ENCODE measurements at regions not wholly inside any gene's neighbourhood (a gene's known extent, or its start where the extent isn't known, plus 50 kb on each side); places are given as distances from the start of the nearest gene placed in this dataset.
"Not testable (repeated sequence)": the region's sequence is repeated elsewhere in the genome, so short reads cannot be mapped to it uniquely, and the experiment has no call there.

- no peak for DNase-seq
Observed at GRCh38 chr3:17820704-17821103, 78.3 kb upstream of the TBC1D5 start.

- DNase-seq = no peak
Observed at GRCh38 chr3:17820275-17820674, 77.8 kb upstream of the TBC1D5 start.

GRCh38 chr3:17817973-17818372, 75.5 kb upstream of the TBC1D5 start:
- not testable (repeated sequence) for DNase-seq

GRCh38 chr3:17817545-17817944, 75.1 kb upstream of the TBC1D5 start:
- DNase-seq = no peak

GRCh38 chr3:17816839-17817238, 74.4 kb upstream of the TBC1D5 start:
- not testable (repeated sequence) for DNase-seq

- not testable (repeated sequence) for DNase-seq
Observed at GRCh38 chr3:17812328-17812727, 69.9 kb upstream of the TBC1D5 start.

- no peak for DNase-seq
Observed at GRCh38 chr3:17811646-17812045, 69.2 kb upstream of the TBC1D5 start.

- DNase-seq = no peak
Observed at GRCh38 chr3:17810759-17811158, 68.3 kb upstream of the TBC1D5 start.

- DNase-seq = no peak
Observed at GRCh38 chr3:17808994-17809393, 66.6 kb upstream of the TBC1D5 start.

GRCh38 chr3:17806876-17807275, 64.4 kb upstream of the TBC1D5 start:
- DNase-seq = no peak

- no peak for DNase-seq
Observed at GRCh38 chr3:17806201-17806600, 63.8 kb upstream of the TBC1D5 start.

GRCh38 chr3:17805461-17805940, 63.1 kb upstream of the TBC1D5 start:
- no peak for DNase-seq

GRCh38 chr3:17802950-17803349, 60.5 kb upstream of the TBC1D5 start:
- no peak for DNase-seq

GRCh38 chr3:17801131-17801530, 58.7 kb upstream of the TBC1D5 start:
- DNase-seq = no peak

GRCh38 chr3:17800232-17800631, 57.8 kb upstream of the TBC1D5 start:
- DNase-seq = no peak

- no peak for DNase-seq
Observed at GRCh38 chr3:17799312-17799711, 56.9 kb upstream of the TBC1D5 start.

- DNase-seq = no peak
Observed at GRCh38 chr3:17798000-17798399, 55.6 kb upstream of the TBC1D5 start.

GRCh38 chr3:17795711-17796110, 53.3 kb upstream of the TBC1D5 start:
- no peak for DNase-seq

- no peak for DNase-seq
Observed at GRCh38 chr3:17795280-17795679, 52.8 kb upstream of the TBC1D5 start.

- no peak for DNase-seq
Observed at GRCh38 chr3:17793542-17794195, 51.2 kb upstream of the TBC1D5 start.

All from cerebellar nuclear complex (tissue), 1 donor.